ENCODE measurements at regions not wholly inside any gene's neighbourhood (a gene's known extent, or its start where the extent isn't known, plus 50 kb on each side); places are given as distances from the start of the nearest gene placed in this dataset.
"Not testable (repeated sequence)": the region's sequence is repeated elsewhere in the genome, so short reads cannot be mapped to it uniquely, and the experiment has no call there.

GRCh38 chr5:66234241-66234640 lies 90.1 kb downstream of the SREK1 start:
- DNase-seq (ENCODE audit: low read depth), result no peak

- no peak for DNase-seq (ENCODE audit: low read depth)
Observed at GRCh38 chr5:66238435-66238834, 94.3 kb downstream of the SREK1 start.

GRCh38 chr5:66239034-66239433 lies 94.9 kb downstream of the SREK1 start:
- DNase-seq (ENCODE audit: low read depth), result peak; percentile 47

- DNase-seq (ENCODE audit: low read depth), result no peak
Observed at GRCh38 chr5:66241136-66241825, 97.2 kb downstream of the SREK1 start.

- DNase-seq (ENCODE audit: low read depth), result peak; percentile 76
Observed at GRCh38 chr5:66242050-66242715, 98.1 kb downstream of the SREK1 start.

GRCh38 chr5:66246608-66247007 lies 102.5 kb downstream of the SREK1 start:
- peak; percentile 75 for DNase-seq (ENCODE audit: low read depth)

DNA sequence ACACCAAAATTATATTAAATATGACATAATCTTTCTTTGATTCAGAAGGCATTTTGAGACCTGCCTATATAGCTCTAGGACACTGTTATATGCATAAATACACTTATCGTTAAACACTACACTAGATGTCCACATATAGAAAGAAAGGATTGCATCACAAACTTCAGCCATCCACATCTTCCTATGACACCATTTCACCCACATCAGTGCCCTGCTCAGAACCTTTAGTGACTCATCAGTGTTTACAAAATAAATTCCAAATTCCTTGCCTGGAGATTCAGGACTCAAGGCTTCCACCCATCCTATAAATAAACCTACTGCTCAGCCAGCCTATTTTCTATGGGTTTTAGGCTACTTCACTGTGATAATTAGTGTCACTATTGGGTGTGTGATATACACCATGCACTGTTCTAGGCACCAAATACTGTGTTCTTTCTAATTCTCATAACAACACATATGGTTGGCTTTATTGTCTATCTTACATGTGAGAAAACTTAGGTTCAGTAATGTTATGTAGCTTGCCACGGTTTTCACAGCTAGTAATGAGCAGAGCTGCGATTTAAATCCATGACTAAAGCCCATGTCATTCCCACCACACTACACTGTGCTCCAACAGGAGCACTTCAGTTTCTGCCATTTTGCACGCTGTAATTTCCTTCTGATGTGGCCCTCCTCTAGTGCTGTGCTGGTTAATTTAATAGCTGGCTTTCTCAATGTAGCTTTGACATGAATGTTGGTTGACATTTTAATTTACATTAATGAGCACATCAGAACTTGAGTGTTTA lies 103.3 kb downstream of the SREK1 start:
- DNase-seq (ENCODE audit: low read depth), result peak; percentile 77

DNA sequence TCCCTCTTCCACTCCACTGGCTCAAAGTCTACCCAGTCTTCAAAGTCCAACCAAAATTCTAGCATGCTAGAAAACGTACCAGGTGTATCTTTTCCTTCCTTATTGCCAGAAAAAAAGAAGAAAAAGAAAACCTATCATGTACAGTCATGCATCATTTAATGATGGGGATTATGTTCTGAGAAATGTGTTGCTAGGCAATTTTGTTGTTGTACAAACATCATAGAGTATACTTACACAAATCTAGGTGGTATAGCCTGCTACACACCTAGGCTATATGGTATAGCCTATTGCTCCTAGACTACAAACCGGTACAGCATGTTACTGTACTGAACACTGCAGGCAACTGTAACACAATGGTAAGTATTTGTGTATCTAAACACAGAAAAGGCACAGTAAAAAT lies 104.8 kb downstream of the SREK1 start:
- DNase-seq (ENCODE audit: low read depth), result no peak

GRCh38 chr5:66249920-66250319 lies 105.8 kb downstream of the SREK1 start:
- DNase-seq (ENCODE audit: low read depth), result no peak

GRCh38 chr5:66252849-66253248 lies 108.7 kb downstream of the SREK1 start:
- DNase-seq (ENCODE audit: low read depth), result no peak

DNA sequence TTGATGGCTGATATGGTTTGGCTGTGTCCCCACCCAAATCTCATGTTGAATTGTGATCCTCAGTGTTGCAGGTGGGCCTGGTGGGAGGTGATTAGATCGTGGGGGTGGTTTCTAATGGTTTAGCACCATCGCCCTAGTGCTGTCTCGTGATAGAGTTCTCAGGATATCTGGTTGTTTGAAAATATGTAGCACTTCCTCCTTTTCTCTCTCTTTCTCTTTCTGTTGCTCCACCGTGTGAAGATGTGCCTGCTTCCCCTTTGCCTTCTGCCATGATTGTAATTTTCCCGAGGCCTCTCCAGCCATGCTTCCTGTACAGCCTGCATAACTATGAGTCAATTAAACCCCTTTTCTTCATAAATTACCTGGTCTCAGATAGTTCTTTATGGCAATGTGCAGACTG lies 111.6 kb downstream of the SREK1 start:
- DNase-seq (ENCODE audit: low read depth), result no peak

DNA sequence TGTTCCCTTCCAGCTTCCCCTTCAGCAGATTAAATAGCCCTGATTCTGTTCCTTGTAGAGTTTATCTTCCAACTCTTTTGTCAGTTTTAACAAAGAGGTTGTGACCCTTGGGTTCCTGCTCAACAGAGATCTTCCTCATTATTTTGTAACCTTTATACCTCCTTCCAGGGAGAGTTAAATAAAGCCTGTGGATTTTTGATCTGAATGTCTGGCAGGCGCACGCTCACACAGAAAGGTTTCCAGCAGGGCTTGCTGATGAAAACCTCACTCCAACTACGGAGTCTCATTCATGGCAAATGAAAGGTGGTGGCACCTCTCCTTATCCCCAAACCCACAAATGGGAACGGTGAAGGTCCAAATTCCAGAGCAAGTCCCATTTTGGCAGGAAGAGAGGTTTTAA lies 129.0 kb downstream of the SREK1 start:
- no peak for DNase-seq (ENCODE audit: low read depth)

GRCh38 chr5:66276986-66277385 lies 132.9 kb downstream of the SREK1 start:
- DNase-seq (ENCODE audit: low read depth), result no peak

DNA sequence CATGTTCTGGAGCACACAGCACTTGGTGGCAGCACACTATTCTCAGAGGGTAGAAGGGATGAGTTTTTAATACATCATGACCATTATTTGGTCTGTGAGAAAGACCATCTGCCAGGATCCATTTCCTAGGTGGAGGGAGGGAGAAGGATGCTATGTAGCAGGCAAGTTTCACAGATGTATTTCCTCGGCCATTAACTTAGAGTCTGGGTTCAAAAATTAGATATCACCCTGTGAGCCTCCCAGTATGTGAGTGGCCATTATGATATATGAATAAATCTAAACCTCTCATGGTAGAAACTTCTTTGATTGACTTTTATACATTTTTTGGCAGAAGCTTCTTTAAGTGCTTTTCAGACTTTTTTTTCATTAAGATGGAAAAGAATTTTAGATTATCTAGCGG lies 133.9 kb downstream of the SREK1 start:
- no peak for DNase-seq (ENCODE audit: low read depth)

- DNase-seq (ENCODE audit: low read depth), result no peak
Observed at GRCh38 chr5:66281294-66281693, 137.2 kb downstream of the SREK1 start.

GRCh38 chr5:66284588-66285342 lies 140.7 kb downstream of the SREK1 start:
- DNase-seq (ENCODE audit: low read depth), result no peak

GRCh38 chr5:66285343-66285922 lies 141.3 kb downstream of the SREK1 start:
- no peak for DNase-seq (ENCODE audit: low read depth)

GRCh38 chr5:66291771-66292170 lies 147.7 kb downstream of the SREK1 start:
- DNase-seq (ENCODE audit: low read depth), result no peak

DNA sequence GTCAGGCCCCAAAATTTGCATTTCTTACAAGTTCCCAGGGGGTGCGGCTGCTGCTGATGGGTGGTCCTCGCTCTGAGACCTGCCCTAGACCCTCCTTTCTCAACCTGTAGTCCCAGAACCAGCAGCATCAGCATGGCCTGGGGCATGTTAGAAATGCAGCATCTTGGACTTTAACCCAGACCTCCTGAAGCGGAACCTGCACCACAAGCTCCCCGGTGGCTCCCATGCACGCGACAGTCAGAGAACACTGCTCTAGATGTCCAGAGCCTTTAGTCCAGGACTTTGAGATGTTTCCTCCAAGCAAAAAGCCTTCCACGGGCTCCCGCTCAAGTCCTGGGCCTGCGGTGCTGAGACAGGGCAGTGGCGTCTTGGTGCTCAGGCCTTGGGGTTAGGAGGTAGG lies 149.8 kb downstream of the SREK1 start:
- not testable (repeated sequence) for DNase-seq (ENCODE audit: low read depth)

GRCh38 chr5:66299463-66299862 lies 155.4 kb downstream of the SREK1 start:
- no peak for DNase-seq (ENCODE audit: low read depth)

GRCh38 chr5:66302344-66302743 lies 158.2 kb downstream of the SREK1 start:
- no peak for DNase-seq (ENCODE audit: low read depth)

Data from HT1080 (cell line).